ENCODE measurements at regions not wholly inside any gene's neighbourhood (a gene's known extent, or its start where the extent isn't known, plus 50 kb on each side); places are given as distances from the start of the nearest gene placed in this dataset.

- Histone ChIP-seq H3K79me2 (ENCODE audit: control insufficient read depth, insufficient read depth, low read length, poor library complexity) (no peaks in the 10 kb centered on the region), H2BK5ac (ENCODE audit: low read depth, low read length, poor library complexity) (no peak overlapping the region), H4K8ac (ENCODE audit: low read depth, low read length) (no peak overlapping the region), H2BK120ac (ENCODE audit: insufficient read depth, low read length, poor library complexity) (no peak overlapping the region), H3K4me1 (ENCODE audit: control insufficient read depth in 1 of 2, insufficient read depth in 2 of 2, low read length in 2 of 2) (no peaks in the 10 kb centered on the region), H3K36me3 (ENCODE audit: control insufficient read depth in 1 of 2, insufficient read depth in 2 of 2, low read length in 2 of 2) (no peaks in the 10 kb centered on the region), H4K91ac (ENCODE audit: low read depth, low read length) (no peak overlapping the region), H2AK5ac (ENCODE audit: low read length) (no peak overlapping the region), H3K4ac (ENCODE audit: low read depth, low read length) (no peak overlapping the region), H3K18ac (ENCODE audit: low read length) (no peak overlapping the region), H4K12ac (ENCODE audit: low read depth, low read length) (no peak overlapping the region), H3K4me3 (ENCODE audit: low read depth, low read length) (no peak overlapping the region), H3K27ac (ENCODE audit: low read depth, low read length) (no peak overlapping the region), H3K79me1 (ENCODE audit: low read length) (no peaks in the 10 kb centered on the region), H3K9ac (ENCODE audit: low read length) (no peak overlapping the region), H3K27me3 (ENCODE audit: insufficient read depth, low read length) (no peaks in the 10 kb centered on the region), H3K4me2 (ENCODE audit: low read length) (no peak overlapping the region), H2BK12ac (ENCODE audit: low read length) (no peak overlapping the region), H3K14ac (ENCODE audit: low read length) (no peak overlapping the region), H2AFZ (ENCODE audit: insufficient read depth, low read length, poor library complexity) (no peak overlapping the region), H3K23ac (ENCODE audit: low read length) (no peak overlapping the region), H3K9me3 (ENCODE audit: insufficient read depth, low read depth, low read length) (peaks cover 1% of the 10 kb centered on the region)
- DNase-seq = no peak
- no CpG with 5 or more reads among the region's 3 CpGs for WGBS (ENCODE audit: extremely low coverage, insufficient coverage, insufficient read length)
Observed at GRCh38 chr18:61702007-61702406, 190.8 kb downstream of the RNF152 start.

DNA sequence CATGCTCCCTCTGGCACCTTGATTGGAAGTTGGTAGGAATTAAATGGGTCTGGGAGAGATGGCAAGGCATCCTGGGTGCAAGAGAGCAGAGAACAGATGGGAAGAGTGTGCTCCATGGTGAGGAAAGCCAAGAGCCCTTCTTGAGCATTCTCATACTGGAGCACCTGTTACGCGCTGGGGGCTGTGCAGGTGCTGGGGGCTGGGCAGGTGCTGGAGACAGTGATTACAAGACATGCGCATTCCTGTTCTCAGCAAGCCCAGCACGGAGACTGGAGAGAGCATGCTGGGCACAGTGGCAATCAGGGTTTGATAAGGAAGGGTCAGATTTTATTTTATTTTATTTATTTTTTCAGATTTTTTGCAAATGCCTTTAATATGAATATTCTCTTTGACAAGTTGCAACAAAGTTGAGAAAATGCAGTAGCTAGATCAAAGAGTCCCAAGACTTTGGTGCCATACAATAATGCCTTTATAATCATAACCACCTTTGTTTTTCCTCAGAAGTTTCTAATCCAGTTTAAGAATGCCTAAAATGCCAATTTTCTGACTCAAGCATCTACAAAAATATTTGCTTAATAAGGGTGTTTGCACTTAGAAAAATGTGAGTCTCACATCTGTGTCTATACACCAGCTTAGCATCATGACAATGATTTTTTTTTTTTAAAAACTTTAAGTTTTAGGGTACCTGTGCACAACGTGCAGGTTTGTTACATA is 193.3 kb downstream of the RNF152 start:
- H3K36me3 ChIP-seq (ENCODE audit: control insufficient read depth in 1 of 2, insufficient read depth in 2 of 2, low read length in 2 of 2) = no peaks in the 10 kb centered on the region
- H3K79me1 ChIP-seq (ENCODE audit: low read length) = no peaks in the 10 kb centered on the region
- no peak overlapping the region for H4K12ac ChIP-seq (ENCODE audit: low read depth, low read length)
- no peak overlapping the region for H3K4me3 ChIP-seq (ENCODE audit: low read depth, low read length)
- no peak overlapping the region for H3K4me2 ChIP-seq (ENCODE audit: low read length)
- no peak overlapping the region for H3K9ac ChIP-seq (ENCODE audit: low read length)
- no peak overlapping the region for H2AFZ ChIP-seq (ENCODE audit: insufficient read depth, low read length, poor library complexity)
- no peak overlapping the region for H3K23ac ChIP-seq (ENCODE audit: low read length)
- H2BK5ac ChIP-seq (ENCODE audit: low read depth, low read length, poor library complexity) = no peak overlapping the region
- WGBS (ENCODE audit: extremely low coverage, insufficient coverage, insufficient read length) = no CpG with 5 or more reads among the region's 5 CpGs
- H3K27me3 ChIP-seq (ENCODE audit: insufficient read depth, low read length) = no peaks in the 10 kb centered on the region
- DNase-seq = peak in 1 of 2 donors; percentile 18
- no peak overlapping the region for H2AK5ac ChIP-seq (ENCODE audit: low read length)
- no peak overlapping the region for H2BK120ac ChIP-seq (ENCODE audit: insufficient read depth, low read length, poor library complexity)
- H3K4ac ChIP-seq (ENCODE audit: low read depth, low read length) = no peak overlapping the region
- H4K91ac ChIP-seq (ENCODE audit: low read depth, low read length) = no peak overlapping the region
- H3K27ac ChIP-seq (ENCODE audit: low read depth, low read length) = no peak overlapping the region
- H3K18ac ChIP-seq (ENCODE audit: low read length) = no peak overlapping the region
- peaks cover 1% of the 10 kb centered on the region for H3K9me3 ChIP-seq (ENCODE audit: insufficient read depth, low read depth, low read length)
- H3K14ac ChIP-seq (ENCODE audit: low read length) = no peak overlapping the region
- H3K4me1 ChIP-seq (ENCODE audit: control insufficient read depth in 1 of 2, insufficient read depth in 2 of 2, low read length in 2 of 2) = no peaks in the 10 kb centered on the region
- H4K8ac ChIP-seq (ENCODE audit: low read depth, low read length) = no peak overlapping the region
- no peaks in the 10 kb centered on the region for H3K79me2 ChIP-seq (ENCODE audit: control insufficient read depth, insufficient read depth, low read length, poor library complexity)
- no peak overlapping the region for H2BK12ac ChIP-seq (ENCODE audit: low read length)

GRCh38 chr18:61697306-61697909 is 195.4 kb downstream of the RNF152 start:
- no CpG with 5 or more reads among the region's 2 CpGs for WGBS (ENCODE audit: extremely low coverage, insufficient coverage, insufficient read length)
- H3K27ac ChIP-seq (ENCODE audit: low read depth, low read length) = no peak overlapping the region
- no peak overlapping the region for H3K9ac ChIP-seq (ENCODE audit: low read length)

DNA sequence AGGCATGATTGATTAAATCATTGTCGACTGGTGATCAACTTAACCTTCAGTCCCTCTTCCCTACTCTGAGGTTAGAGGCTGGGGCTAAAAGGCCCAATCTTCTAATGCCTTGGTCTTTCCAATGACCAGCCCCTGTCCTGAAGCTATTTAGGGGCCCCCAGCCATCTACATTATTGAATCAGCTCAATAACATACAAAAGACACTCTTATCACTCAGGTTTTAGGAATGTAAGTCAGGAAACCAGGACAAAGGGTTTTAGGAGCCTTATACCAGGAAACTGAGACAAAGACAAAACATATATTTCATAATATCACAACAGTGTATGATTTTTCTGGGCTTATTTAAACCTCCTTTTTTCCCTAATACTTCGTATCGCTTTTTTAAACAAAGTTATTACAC is 198.6 kb downstream of the RNF152 start:
- Histone ChIP-seq H4K8ac (ENCODE audit: low read depth, low read length) (no peak overlapping the region), H3K36me3 (ENCODE audit: control insufficient read depth in 1 of 2, insufficient read depth in 2 of 2, low read length in 2 of 2) (no peaks in the 10 kb centered on the region), H3K79me2 (ENCODE audit: control insufficient read depth, insufficient read depth, low read length, poor library complexity) (no peaks in the 10 kb centered on the region), H3K4me1 (ENCODE audit: control insufficient read depth in 1 of 2, insufficient read depth in 2 of 2, low read length in 2 of 2) (no peaks in the 10 kb centered on the region), H2BK5ac (ENCODE audit: low read depth, low read length, poor library complexity) (no peak overlapping the region), H3K9me3 (ENCODE audit: insufficient read depth, low read depth, low read length) (no peaks in the 10 kb centered on the region), H3K23ac (ENCODE audit: low read length) (no peak overlapping the region), H2BK120ac (ENCODE audit: insufficient read depth, low read length, poor library complexity) (no peak overlapping the region), H3K4me2 (ENCODE audit: low read length) (no peak overlapping the region), H3K9ac (ENCODE audit: low read length) (no peak overlapping the region), H3K27ac (ENCODE audit: low read depth, low read length) (no peak overlapping the region), H2AK5ac (ENCODE audit: low read length) (no peak overlapping the region), H2BK12ac (ENCODE audit: low read length) (no peak overlapping the region), H2AFZ (ENCODE audit: insufficient read depth, low read length, poor library complexity) (no peak overlapping the region), H4K91ac (ENCODE audit: low read depth, low read length) (no peak overlapping the region), H3K4me3 (ENCODE audit: low read depth, low read length) (no peak overlapping the region), H3K79me1 (ENCODE audit: low read length) (no peaks in the 10 kb centered on the region), H4K12ac (ENCODE audit: low read depth, low read length) (no peak overlapping the region), H3K18ac (ENCODE audit: low read length) (no peak overlapping the region), H3K27me3 (ENCODE audit: insufficient read depth, low read length) (no peaks in the 10 kb centered on the region), H3K4ac (ENCODE audit: low read depth, low read length) (no peak overlapping the region), H3K14ac (ENCODE audit: low read length) (no peak overlapping the region)
- WGBS (ENCODE audit: extremely low coverage, insufficient coverage, insufficient read length) = no CpG with 5 or more reads among the region's 3 CpGs
- no peak for DNase-seq

More at GRCh38 chr18:61697306-61697909, 195.4 kb downstream of the RNF152 start:
- Histone ChIP-seq H4K12ac (ENCODE audit: low read depth, low read length) (no peak overlapping the region), H3K4ac (ENCODE audit: low read depth, low read length) (no peak overlapping the region), H3K9me3 (ENCODE audit: insufficient read depth, low read depth, low read length) (no peaks in the 10 kb centered on the region), H3K4me3 (ENCODE audit: low read depth, low read length) (no peak overlapping the region), H3K79me1 (ENCODE audit: low read length) (no peaks in the 10 kb centered on the region), H3K36me3 (ENCODE audit: control insufficient read depth in 1 of 2, insufficient read depth in 2 of 2, low read length in 2 of 2) (no peaks in the 10 kb centered on the region), H2AFZ (ENCODE audit: insufficient read depth, low read length, poor library complexity) (no peak overlapping the region), H3K4me1 (ENCODE audit: control insufficient read depth in 1 of 2, insufficient read depth in 2 of 2, low read length in 2 of 2) (no peaks in the 10 kb centered on the region), H2BK120ac (ENCODE audit: insufficient read depth, low read length, poor library complexity) (no peak overlapping the region), H2AK5ac (ENCODE audit: low read length) (no peak overlapping the region), H3K18ac (ENCODE audit: low read length) (no peak overlapping the region), H3K14ac (ENCODE audit: low read length) (no peak overlapping the region), H4K91ac (ENCODE audit: low read depth, low read length) (no peak overlapping the region), H3K4me2 (ENCODE audit: low read length) (no peak overlapping the region), H4K8ac (ENCODE audit: low read depth, low read length) (no peak overlapping the region), H3K23ac (ENCODE audit: low read length) (no peak overlapping the region), H3K79me2 (ENCODE audit: control insufficient read depth, insufficient read depth, low read length, poor library complexity) (no peaks in the 10 kb centered on the region), H2BK5ac (ENCODE audit: low read depth, low read length, poor library complexity) (no peak overlapping the region), H2BK12ac (ENCODE audit: low read length) (no peak overlapping the region), H3K27me3 (ENCODE audit: insufficient read depth, low read length) (no peaks in the 10 kb centered on the region)
- DNase-seq = no peak
